Dendritic cell treated with granulocyte-macrophage colony-stimulating factor and Interleukin-4, amounts not matched to agents 40 ng/mL and 50 ng/mL, for 4 days (primary cell): ENCODE measurements at regions not wholly inside any gene's neighbourhood (a gene's known extent, or its start where the extent isn't known, plus 50 kb on each side); places are given as distances from the start of the nearest gene placed in this dataset.
"Not testable (repeated sequence)": the region's sequence is repeated elsewhere in the genome, so short reads cannot be mapped to it uniquely, and the experiment has no call there.

ENCODE experiments used
- H3K27ac Mint-ChIP-seq: one replicate; pipeline ENCODE4 v1.8.0; 2022; ENCODE audit warnings: mild to moderate bottlenecking, mixed read lengths
- H3K27me3 Mint-ChIP-seq: one replicate; pipeline ENCODE4 v1.8.0; 2022; ENCODE audit warnings: mild to moderate bottlenecking, mixed read lengths
- H3K36me3 Mint-ChIP-seq: one replicate; pipeline ENCODE4 v1.8.0; 2022; ENCODE audit warnings: low read depth, mixed read lengths
- H3K4me1 Mint-ChIP-seq: one replicate; pipeline ENCODE4 v1.8.0; 2022; ENCODE audit warnings: low read depth, mixed read lengths
- H3K4me3 Mint-ChIP-seq: one replicate; pipeline ENCODE4 v1.8.0; 2022; ENCODE audit warnings: mild to moderate bottlenecking, moderate library complexity, mixed read lengths
- H3K9me3 Mint-ChIP-seq: one replicate; pipeline ENCODE4 v1.8.0; 2022; ENCODE audit warnings: mixed read lengths
- intact Hi-C: fragments of 100-400 bp; cut with micrococcal nuclease; formaldehyde crosslinking; loops from one replicate; pipeline ENCODE4 v1.15.0; 2022

GRCh38 chr11:93608364-93608763, 53.1 kb upstream of the CEP295 start:
- H3K27me3 Mint-ChIP-seq = no peaks in the 10 kb centered on the region
- no peak overlapping the region for H3K4me3 Mint-ChIP-seq
- no peaks in the 10 kb centered on the region for H3K9me3 Mint-ChIP-seq
- no peaks in the 10 kb centered on the region for H3K36me3 Mint-ChIP-seq
- peaks cover 20% of the 10 kb centered on the region for H3K4me1 Mint-ChIP-seq
- intact Hi-C loops = loop anchor here (5.0 kb wide), 2 partner anchors 54 to 66 kb away; partner anchors contain the start of genes CEP295 and SMCO4
- peak overlapping the region; percentile 85 for H3K27ac Mint-ChIP-seq

- H3K27me3 Mint-ChIP-seq = no peaks in the 10 kb centered on the region
- intact Hi-C loops = loop anchor here (2.0 to 5.0 kb wide), 3 partner anchors 56 to 82 kb away; partner anchors contain the start of genes CEP295 and SMCO4
- H3K27ac Mint-ChIP-seq = no peak overlapping the region
- H3K9me3 Mint-ChIP-seq = no peaks in the 10 kb centered on the region
- no peaks in the 10 kb centered on the region for H3K36me3 Mint-ChIP-seq
- H3K4me3 Mint-ChIP-seq = no peak overlapping the region
- peaks cover 24% of the 10 kb centered on the region for H3K4me1 Mint-ChIP-seq
Observed at GRCh38 chr11:93606721-93607120, 54.8 kb upstream of the CEP295 start.

GRCh38 chr11:93606314-93606713, 55.2 kb upstream of the CEP295 start:
- Mint-ChIP-seq H3K4me3 (no peak overlapping the region), H3K27ac (no peak overlapping the region), H3K9me3 (no peaks in the 10 kb centered on the region), H3K27me3 (no peaks in the 10 kb centered on the region), H3K4me1 (peaks cover 24% of the 10 kb centered on the region), H3K36me3 (no peaks in the 10 kb centered on the region)
- intact Hi-C loops = loop anchor here (2.0 to 5.0 kb wide), 3 partner anchors 56 to 82 kb away; partner anchors contain the start of genes CEP295 and SMCO4

DNA sequence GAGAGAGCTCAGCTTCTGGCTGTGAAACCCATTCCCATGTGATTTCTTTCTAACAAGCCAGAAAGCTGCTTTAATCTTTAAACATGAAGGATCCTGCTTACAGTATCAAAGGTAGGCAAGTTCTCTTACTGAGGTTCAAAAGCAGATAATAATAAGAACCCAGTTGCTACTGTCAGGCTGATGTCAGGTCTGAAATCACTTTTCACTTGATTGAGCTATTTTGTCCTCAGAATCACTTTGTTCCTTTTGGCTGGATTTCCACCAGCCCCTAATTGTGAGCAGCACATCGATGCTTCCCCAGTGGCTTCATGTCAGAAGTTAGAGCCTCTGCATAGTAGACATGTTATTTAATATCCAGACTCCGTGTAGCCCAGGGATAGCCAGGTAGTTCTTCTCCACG, 55.8 kb upstream of the CEP295 start:
- Mint-ChIP-seq H3K4me1 (peaks cover 24% of the 10 kb centered on the region), H3K9me3 (no peaks in the 10 kb centered on the region), H3K4me3 (no peak overlapping the region), H3K27ac (no peak overlapping the region), H3K36me3 (no peaks in the 10 kb centered on the region), H3K27me3 (no peaks in the 10 kb centered on the region)
- intact Hi-C loops = loop anchor here (2.0 to 5.0 kb wide), 3 partner anchors 57 to 81 kb away; partner anchors contain the start of genes CEP295 and SMCO4

DNA sequence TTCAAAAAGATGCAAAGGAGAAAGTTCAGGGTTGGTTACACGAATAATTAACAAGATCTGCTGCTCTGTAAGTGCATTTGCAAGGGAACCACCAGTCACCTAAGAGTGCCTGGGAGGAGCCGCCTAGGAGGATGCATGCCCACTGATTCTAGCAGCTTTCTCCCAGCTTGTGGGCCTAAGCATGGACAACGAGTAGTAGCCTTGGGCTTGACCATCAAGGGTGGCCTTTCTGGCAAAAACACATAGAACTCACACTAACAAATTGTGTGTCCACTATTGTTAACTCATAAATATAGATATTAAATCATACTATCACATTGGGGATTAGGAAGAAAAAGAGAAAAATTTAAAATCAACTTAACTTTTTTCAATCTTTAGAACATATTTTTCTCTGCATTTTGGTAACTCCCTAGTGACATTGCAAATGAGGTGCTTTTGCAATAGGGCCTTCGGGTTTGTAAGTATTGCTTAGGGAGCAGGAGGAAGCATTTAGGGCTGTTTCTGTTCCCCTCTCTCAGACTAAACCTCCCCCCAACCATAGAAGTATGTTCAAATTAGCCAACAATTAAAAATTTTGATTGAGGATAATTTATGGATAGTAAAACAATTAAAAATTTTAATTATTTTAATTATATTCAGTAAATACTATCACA, 57.3 kb upstream of the CEP295 start:
- Mint-ChIP-seq H3K36me3 (no peaks in the 10 kb centered on the region), H3K4me3 (no peak overlapping the region), H3K27me3 (no peaks in the 10 kb centered on the region), H3K9me3 (no peaks in the 10 kb centered on the region), H3K27ac (peak overlapping the region; percentile 75), H3K4me1 (peaks cover 24% of the 10 kb centered on the region)
- intact Hi-C loops = no loop called here

DNA sequence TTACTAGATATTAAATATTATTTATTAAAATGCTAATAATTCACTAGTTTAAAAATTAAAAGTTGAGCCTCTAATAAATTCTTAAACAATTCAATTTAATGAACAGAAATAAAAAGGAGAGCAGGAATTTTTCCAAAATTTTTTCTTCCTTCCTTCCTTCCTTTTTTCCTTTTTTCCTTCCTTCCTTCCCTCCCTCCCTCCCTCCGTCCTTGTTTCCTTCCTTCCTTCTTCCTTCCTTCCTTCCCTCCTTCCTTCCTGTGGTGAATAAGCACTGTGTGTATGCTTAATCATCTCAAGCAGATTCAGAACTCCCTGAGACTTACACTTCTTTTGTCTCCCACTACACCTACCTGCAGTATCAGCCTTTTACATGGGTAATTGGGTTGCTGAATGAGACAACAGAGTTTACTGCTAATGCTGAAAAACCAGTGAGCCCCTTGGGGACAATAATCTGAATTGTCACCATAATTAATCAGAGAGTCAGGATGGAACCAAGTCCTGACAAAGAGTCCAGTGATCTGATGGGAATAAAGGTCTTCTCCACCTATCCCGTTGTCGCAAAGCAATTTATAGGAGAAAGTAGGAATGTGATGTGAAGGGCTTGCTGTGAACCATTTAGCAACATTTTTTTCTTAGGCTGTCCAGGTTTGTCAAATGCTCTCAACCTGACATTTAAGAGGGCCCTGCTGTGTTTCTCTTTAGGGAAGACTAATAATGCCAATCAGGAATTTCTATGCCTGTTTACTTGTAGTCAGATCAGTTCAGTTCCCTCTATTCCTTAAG, 58.1 kb upstream of the CEP295 start:
- H3K27me3 Mint-ChIP-seq = no peaks in the 10 kb centered on the region
- no peaks in the 10 kb centered on the region for H3K9me3 Mint-ChIP-seq
- H3K4me1 Mint-ChIP-seq = peaks cover 24% of the 10 kb centered on the region
- intact Hi-C loops = no loop called here
- no peak overlapping the region for H3K4me3 Mint-ChIP-seq
- no peaks in the 10 kb centered on the region for H3K36me3 Mint-ChIP-seq
- H3K27ac Mint-ChIP-seq = peak overlapping the region; percentile 75

- H3K27me3 Mint-ChIP-seq, H3K4me1 Mint-ChIP-seq, intact Hi-C loops, H3K9me3 Mint-ChIP-seq, H3K27ac Mint-ChIP-seq, H3K4me3 Mint-ChIP-seq, H3K36me3 Mint-ChIP-seq: not testable (repeated sequence)
Observed at GRCh38 chr11:93596171-93596570, 53.0 kb upstream of the SMCO4 start.
